ENCODE measurements at regions not wholly inside any gene's neighbourhood (a gene's known extent, or its start where the extent isn't known, plus 50 kb on each side); places are given as distances from the start of the nearest gene placed in this dataset.
"Not testable (repeated sequence)": the region's sequence is repeated elsewhere in the genome, so short reads cannot be mapped to it uniquely, and the experiment has no call there.

DNA sequence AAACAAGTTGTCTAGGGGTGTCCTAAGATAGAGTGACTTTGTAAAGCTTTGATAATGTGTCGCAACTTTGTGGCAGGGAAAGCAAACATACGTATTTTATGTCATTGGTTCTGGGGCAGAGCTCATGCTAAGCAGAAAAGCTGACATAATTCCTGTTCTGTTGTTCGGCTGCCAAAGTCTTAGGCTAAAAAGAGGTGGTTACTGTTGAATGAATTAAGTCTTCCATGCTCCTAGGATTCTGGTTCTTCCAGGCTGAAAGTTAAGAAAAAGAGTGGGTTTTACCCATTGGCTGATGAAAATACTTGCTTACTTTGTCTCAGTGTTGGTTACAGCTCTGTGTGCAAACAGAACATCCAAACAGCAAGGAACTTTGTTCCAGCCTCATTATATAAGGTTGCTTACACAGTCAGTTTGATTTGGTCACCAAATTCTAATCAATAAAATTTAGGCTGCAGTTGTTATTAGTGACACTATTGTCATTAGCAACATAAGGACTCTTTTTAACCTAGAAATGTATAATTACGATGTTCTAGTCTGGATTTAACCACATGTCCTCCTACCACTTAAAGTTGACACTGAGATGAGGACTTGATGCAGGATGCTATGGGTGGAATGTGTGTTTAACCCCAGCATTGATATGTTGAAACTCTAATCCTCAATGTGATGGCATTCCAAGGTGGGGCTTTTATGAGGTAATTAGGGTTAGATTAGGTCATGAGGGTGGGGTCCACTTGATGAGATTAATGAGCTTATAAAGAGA is 114.0 kb upstream of the GOT2 start (continued):
- TF ChIP-seq, protein P1, sequence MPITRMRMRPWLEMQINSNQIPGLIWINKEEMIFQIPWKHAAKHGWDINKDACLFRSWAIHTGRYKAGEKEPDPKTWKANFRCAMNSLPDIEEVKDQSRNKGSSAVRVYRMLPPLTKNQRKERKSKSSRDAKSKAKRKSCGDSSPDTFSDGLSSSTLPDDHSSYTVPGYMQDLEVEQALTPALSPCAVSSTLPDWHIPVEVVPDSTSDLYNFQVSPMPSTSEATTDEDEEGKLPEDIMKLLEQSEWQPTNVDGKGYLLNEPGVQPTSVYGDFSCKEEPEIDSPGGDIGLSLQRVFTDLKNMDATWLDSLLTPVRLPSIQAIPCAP (CRISPR knock-in tag; IDR thresholded peaks at IDR 0.05; ENCODE audit: low read depth), result no peak
- TF ChIP-seq RARG (CRISPR knock-in tag; IDR thresholded peaks at IDR 0.05; ENCODE audit: low read depth), result no peak
- TF ChIP-seq ZNF33A (CRISPR knock-in tag; IDR thresholded peaks at IDR 0.05; ENCODE audit: borderline replicate concordance), result no peak
- TF ChIP-seq ZNF773 (CRISPR knock-in tag; IDR thresholded peaks at IDR 0.05; ENCODE audit: borderline replicate concordance), result no peak
- no peak for TF ChIP-seq GTF2F1 (IDR thresholded peaks at IDR 0.05; ENCODE audit: low read length)
- TF ChIP-seq, protein P2, sequence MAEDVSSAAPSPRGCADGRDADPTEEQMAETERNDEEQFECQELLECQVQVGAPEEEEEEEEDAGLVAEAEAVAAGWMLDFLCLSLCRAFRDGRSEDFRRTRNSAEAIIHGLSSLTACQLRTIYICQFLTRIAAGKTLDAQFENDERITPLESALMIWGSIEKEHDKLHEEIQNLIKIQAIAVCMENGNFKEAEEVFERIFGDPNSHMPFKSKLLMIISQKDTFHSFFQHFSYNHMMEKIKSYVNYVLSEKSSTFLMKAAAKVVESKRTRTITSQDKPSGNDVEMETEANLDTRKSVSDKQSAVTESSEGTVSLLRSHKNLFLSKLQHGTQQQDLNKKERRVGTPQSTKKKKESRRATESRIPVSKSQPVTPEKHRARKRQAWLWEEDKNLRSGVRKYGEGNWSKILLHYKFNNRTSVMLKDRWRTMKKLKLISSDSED (CRISPR knock-in tag; IDR thresholded peaks at IDR 0.05), result no peak
- no peak for TF ChIP-seq ZNF329 (CRISPR knock-in tag; IDR thresholded peaks at IDR 0.05; ENCODE audit: low read depth)
- no peak for TF ChIP-seq RELA (CRISPR knock-in tag; IDR thresholded peaks at IDR 0.05)
- TF ChIP-seq SYNCRIP (IDR thresholded peaks at IDR 0.05; ENCODE audit: insufficient read depth, low read depth, low read length), result no peak
- TF ChIP-seq ZNF589 (CRISPR knock-in tag; conservative IDR thresholded peaks at IDR 0.05), result no peak
- TF ChIP-seq, protein P3, sequence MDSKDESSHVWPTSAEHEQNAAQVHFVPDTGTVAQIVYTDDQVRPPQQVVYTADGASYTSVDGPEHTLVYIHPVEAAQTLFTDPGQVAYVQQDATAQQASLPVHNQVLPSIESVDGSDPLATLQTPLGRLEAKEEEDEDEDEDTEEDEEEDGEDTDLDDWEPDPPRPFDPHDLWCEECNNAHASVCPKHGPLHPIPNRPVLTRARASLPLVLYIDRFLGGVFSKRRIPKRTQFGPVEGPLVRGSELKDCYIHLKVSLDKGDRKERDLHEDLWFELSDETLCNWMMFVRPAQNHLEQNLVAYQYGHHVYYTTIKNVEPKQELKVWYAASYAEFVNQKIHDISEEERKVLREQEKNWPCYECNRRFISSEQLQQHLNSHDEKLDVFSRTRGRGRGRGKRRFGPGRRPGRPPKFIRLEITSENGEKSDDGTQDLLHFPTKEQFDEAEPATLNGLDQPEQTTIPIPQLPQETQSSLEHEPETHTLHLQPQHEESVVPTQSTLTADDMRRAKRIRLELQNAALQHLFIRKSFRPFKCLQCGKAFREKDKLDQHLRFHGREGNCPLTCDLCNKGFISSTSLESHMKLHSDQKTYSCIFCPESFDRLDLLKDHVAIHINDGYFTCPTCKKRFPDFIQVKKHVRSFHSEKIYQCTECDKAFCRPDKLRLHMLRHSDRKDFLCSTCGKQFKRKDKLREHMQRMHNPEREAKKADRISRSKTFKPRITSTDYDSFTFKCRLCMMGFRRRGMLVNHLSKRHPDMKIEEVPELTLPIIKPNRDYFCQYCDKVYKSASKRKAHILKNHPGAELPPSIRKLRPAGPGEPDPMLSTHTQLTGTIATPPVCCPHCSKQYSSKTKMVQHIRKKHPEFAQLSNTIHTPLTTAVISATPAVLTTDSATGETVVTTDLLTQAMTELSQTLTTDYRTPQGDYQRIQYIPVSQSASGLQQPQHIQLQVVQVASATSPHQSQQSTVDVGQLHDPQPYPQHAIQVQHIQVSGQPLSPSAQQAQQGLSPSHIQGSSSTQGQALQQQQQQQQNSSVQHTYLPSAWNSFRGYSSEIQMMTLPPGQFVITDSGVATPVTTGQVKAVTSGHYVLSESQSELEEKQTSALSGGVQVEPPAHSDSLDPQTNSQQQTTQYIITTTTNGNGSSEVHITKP (CRISPR knock-in tag; IDR thresholded peaks at IDR 0.05; ENCODE audit: low read depth), result no peak

DNA sequence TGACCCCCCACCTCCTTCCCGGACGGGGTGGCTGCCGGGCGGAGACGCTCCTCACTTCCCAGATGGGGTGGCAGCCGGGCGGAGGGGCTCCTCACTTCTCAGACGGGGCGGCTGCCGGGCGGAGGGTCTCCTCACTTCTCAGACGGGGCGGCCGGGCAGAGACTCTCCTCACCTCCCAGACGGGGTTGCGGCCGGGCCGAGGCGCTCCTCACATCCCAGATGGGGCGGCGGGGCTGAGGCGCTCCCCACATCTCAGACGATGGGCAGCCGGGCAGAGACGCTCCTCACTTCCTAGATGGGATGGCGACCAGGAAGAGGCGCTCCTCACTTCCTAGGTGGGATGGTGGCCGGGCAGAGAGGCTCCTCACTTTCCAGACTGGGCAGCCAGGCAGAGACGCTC is 112.1 kb upstream of the GOT2 start:
- H3K79me2 ChIP-seq (ENCODE audit: insufficient read depth, low read length); H3K9me3 ChIP-seq (ENCODE audit: low read length); in situ Hi-C loops (cut with HindIII; ENCODE audit: extremely low pct_ligation_motif_present, low pct_unique_long_range_greater_than_20kb); BruUV-seq (replicated peaks); DNase-seq (ENCODE audit: low spot score); H3K27ac ChIP-seq (ENCODE audit: extremely low read length, insufficient read depth, low read length); H4K20me1 ChIP-seq (ENCODE audit: insufficient read depth, low read length); H3K4me3 ChIP-seq (replicated peaks in 1 of 3; ENCODE audit: insufficient read depth in 1 of 3, low read depth in 2 of 3, low read length in 3 of 3); H3K36me3 ChIP-seq (replicated peaks in 1 of 2; ENCODE audit: control insufficient read depth in 1 of 2, insufficient read depth in 2 of 2, low read length in 2 of 2); FAIRE-seq; H3K9ac ChIP-seq (ENCODE audit: insufficient read depth, low read depth, low read length); ATAC-seq; POLR2A ChIA-PET; CTCF ChIA-PET (ENCODE audit: low intra/inter-chr PET ratio, low total read pairs); H2AFZ ChIP-seq (ENCODE audit: low read length); H3K4me2 ChIP-seq (ENCODE audit: low read depth, low read length); H3K27me3 ChIP-seq (ENCODE audit: control insufficient read depth in 1 of 2, insufficient read depth in 2 of 2, low read length in 2 of 2): not testable (repeated sequence)
- H3K4me1 ChIP-seq (ENCODE audit: insufficient read depth, low read length), result peaks cover 35% of the 10 kb centered on the region
- intact Hi-C loops (cut with micrococcal nuclease; ENCODE audit: unreplicated experiment), result loop anchor here (10.0 kb wide), 1 partner anchor 399 kb away; no protein-coding TSS in a partner anchor
- WGBS (ENCODE audit: low lambda C conversion rate), result 85% methylated on average over 23 of the region's 29 CpGs

All from HepG2 (cell line).